NCI-H748 (cell line): ENCODE measurements at regions not wholly inside any gene's neighbourhood (a gene's known extent, or its start where the extent isn't known, plus 50 kb on each side); places are given as distances from the start of the nearest gene placed in this dataset.

Source experiments
- DNase-seq: peaks from one replicate; lab custom pipeline; 2025; ENCODE audit not compliant: unreplicated experiment; lab: John Stamatoyannopoulos, UW

DNA sequence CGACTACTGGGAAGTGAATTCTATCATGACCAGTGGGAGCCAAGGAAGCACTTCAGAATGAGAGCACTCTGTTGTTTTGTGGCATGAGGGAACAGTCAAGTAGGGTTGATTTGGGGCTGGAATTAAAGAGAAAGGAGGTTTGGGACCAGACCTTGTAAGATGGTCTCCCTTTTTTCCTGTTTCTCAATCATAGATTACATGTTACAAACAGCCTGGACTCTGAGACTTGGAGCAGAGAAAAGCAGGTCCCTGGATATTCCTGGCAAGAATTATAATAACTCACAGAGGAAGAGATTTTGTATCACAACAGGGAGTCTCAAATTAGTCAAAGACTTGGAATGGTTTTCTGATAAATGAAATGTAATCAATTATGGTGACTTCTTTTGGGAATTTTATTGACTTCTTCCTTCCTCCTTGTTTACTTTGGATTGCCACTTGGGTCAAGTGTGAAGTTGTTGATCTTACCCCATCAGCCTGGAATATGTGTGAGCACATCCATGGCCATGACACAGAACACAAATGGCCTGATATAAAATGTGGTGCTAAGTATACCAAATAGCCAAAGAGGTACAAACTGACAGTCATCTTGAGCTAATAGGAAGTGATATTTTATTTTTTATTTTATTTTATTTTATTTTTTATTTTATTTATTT is 131.0 kb upstream of the OSMR start:
- no peak for DNase-seq

DNA sequence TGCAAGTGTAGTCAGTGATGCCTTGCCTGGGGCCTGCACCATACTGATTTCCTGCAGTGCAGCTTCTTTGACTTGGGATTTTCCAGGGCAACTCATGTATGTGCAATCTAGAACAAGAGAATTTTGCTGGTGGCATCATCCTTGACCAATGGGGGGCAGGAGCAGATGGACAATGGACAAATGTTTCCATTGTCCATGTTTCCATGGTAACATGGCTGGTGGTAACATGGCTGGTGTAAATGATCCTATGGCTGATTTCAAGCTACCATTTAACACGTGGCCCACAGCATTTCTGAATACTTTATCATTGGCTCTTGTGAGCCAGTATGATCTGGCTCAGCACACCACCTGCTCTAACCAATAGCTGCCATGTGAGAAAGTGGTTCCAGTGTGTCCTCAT is 130.1 kb upstream of the OSMR start:
- DNase-seq, result peak; percentile 90

GRCh38 chr5:38716516-38716915 is 129.3 kb upstream of the OSMR start:
- DNase-seq, result no peak

GRCh38 chr5:38718771-38719391 is 126.9 kb upstream of the OSMR start:
- no peak for DNase-seq

- DNase-seq, result no peak
These were observed 126.4 kb upstream of the OSMR start for GRCh38 chr5:38719403-38719802.

DNA sequence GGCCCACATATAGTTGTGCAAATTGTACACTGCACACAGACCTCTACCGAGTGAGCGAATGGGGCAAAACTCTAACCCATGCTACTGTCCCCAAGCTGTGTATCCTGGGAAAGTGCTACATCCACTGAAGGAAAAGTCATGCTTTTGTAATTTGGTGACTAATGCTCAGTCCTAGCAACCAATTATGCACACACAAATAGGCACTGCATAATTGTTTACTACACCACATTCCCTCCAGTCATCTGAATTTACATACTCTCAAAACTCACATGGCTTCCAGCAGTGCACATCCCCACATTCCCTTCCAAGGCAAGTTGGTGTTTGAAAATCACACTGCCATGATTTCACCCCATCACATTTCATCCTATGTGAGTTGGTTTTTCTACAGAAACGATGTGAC is 125.9 kb upstream of the OSMR start:
- DNase-seq, result no peak

DNA sequence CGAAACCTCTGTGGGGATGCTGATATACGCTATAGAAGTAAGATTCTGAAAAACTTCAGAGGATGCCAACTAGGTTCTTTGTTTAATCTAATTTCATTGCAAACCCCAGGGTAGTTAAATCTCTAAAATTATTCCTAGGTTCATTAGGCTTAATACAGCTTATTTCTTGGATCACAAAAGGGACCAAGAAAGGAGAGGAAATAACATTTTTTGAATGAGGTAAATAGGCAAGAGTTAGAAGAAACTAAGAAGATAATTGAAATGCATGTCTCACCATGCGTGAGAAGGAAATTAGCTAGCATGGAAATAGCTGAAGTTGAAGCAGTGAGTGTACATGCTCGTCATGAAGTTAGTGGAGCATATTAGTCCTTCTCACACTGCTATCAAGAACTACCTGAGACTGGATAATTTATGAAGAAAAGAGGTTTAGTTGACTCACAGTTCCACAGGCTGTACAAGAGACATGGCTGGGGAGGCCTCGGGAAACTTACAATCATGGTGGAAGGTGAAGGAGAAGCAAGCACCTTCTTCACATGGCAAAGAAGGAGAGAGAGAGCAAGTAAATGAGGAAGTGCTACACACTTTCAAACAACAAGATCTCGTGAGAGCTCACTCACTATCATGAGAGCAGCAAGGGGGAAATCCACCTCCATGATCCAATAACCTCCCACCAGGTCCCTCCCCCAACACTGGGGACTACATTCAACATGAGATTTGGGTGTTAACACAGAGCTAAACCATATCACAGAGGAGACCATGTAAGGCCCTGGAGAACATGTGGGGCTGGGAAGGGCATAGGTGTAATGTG is 125.1 kb upstream of the OSMR start:
- DNase-seq, result no peak

DNA sequence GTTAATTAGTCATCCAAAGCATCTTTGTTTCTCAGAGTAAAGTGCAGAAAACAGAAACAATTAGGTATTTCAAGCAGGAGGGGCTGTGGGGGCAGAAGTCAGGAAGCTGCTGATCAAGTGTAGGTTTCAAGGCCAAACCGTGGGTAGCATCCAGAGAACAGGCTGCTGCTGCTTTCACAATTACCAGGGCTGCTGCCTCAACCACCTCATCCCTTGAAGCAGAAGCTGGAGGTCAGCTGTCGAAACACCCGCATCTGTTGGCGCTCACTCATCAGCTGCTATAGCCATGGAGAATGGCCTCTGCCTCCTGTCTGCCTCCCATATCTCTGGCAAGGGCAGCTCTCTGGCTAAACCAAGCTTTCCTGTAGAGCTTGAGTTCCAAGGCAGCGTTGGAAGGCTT is 122.9 kb upstream of the OSMR start:
- DNase-seq, result no peak

DNA sequence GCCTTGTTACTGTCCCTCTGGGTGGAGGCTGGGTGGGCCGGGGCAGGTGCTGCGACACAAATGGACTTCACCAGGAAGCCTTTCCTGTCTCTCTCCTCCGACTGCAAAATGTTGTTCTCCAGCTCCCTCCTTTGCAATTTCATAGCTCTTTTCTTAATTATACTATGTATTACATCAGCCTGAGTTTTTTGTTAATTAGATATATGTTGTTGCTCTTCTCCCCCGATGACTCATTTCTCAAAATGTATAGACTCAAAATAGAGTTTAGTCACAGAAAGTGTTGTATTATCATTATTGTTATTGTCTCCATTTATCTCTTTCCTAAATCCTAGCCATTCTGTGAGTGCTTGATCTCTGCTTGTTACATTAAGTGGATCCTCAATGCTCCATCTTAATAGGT is 122.4 kb upstream of the OSMR start:
- no peak for DNase-seq

- DNase-seq, result no peak
These were observed 121.3 kb upstream of the OSMR start for GRCh38 chr5:38724301-38725030.

GRCh38 chr5:38725371-38725865 is 120.4 kb upstream of the OSMR start:
- no peak for DNase-seq

DNA sequence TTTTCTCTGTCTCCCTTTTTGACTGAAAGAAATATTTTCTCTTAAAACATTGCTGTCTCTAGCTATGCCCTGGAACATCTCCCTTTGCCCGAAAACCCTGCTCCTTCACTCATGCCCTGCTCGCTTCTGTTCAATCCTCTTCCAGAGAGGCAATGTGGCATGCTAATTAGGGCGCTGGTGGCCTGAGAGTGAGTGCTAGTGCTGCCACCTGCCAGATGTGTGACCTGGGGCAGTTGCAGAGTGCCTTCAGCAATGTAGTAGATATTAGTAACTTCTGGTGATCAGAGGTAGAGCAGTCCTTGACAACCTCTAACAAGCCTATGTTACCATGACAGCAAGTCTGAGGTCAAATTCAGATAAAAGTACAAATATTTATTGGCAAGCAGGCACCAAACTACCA is 119.5 kb upstream of the OSMR start:
- DNase-seq, result peak; percentile 40

GRCh38 chr5:38728029-38728428 is 117.8 kb upstream of the OSMR start:
- no peak for DNase-seq

GRCh38 chr5:38731461-38731860 is 114.4 kb upstream of the OSMR start:
- no peak for DNase-seq

- peak; percentile 31 for DNase-seq
These were observed 111.5 kb upstream of the OSMR start for GRCh38 chr5:38734353-38734752.

- DNase-seq, result no peak
These were observed 109.7 kb upstream of the OSMR start for GRCh38 chr5:38736089-38736488.

- no peak for DNase-seq
These were observed 107.8 kb upstream of the OSMR start for GRCh38 chr5:38737976-38738375.

- DNase-seq, result no peak
These were observed 106.7 kb upstream of the OSMR start for GRCh38 chr5:38739011-38739704.

GRCh38 chr5:38739705-38740045 is 106.1 kb upstream of the OSMR start:
- DNase-seq, result no peak

- DNase-seq, result no peak
These were observed 103.0 kb upstream of the OSMR start for GRCh38 chr5:38742821-38743220.

- no peak for DNase-seq
These were observed 102.2 kb upstream of the OSMR start for GRCh38 chr5:38743562-38743961.
